ENCODE measurements at regions not wholly inside any gene's neighbourhood (a gene's known extent, or its start where the extent isn't known, plus 50 kb on each side); places are given as distances from the start of the nearest gene placed in this dataset.

GRCh38 chr15:26166429-26166828 is 303.3 kb upstream of the ATP10A start:
- no peaks in the 10 kb centered on the region for H3K27me3 ChIP-seq (ENCODE audit: insufficient read depth, poor library complexity, severe bottlenecking)
- DNase-seq (ENCODE audit: low read depth in 1 of 2, low spot score in 1 of 2) = peak; percentile 11 to 53
- TF ChIP-seq POLR2AphosphoS5 (IDR thresholded peaks at IDR 0.05; ENCODE audit: low read depth) (no peak), SPI1 (IDR thresholded peaks at IDR 0.05; ENCODE audit: borderline replicate concordance, low read depth) (peak; percentile 81; the same call in 1 of the 2 replicates), GABPA (IDR thresholded peaks at IDR 0.05; ENCODE audit: low read depth) (peak; percentile 40; the same call in 1 of the 2 replicates)
- no peak overlapping the region for H3K4me3 ChIP-seq (replicated peaks; ENCODE audit: insufficient read depth, low read length)
- no peak overlapping the region for H3K27ac ChIP-seq (replicated peaks)

- no peak for DNase-seq (ENCODE audit: low read depth in 1 of 2, low spot score in 1 of 2)
- no peak overlapping the region for H3K27ac ChIP-seq (replicated peaks)
- H3K27me3 ChIP-seq (ENCODE audit: insufficient read depth, poor library complexity, severe bottlenecking) = no peaks in the 10 kb centered on the region
- no peak overlapping the region for H3K4me3 ChIP-seq (replicated peaks; ENCODE audit: insufficient read depth, low read length)
- no peak for TF ChIP-seq CTCF (IDR thresholded peaks at IDR 0.05; ENCODE audit: insufficient read depth, low read length)
- no peak for TF ChIP-seq POLR2AphosphoS5 (IDR thresholded peaks at IDR 0.05; ENCODE audit: low read depth)
- TF ChIP-seq GABPA (IDR thresholded peaks at IDR 0.05; ENCODE audit: low read depth) = no peak
- TF ChIP-seq SPI1 (IDR thresholded peaks at IDR 0.05; ENCODE audit: borderline replicate concordance, low read depth) = no peak
- TF ChIP-seq REST (IDR thresholded peaks at IDR 0.05; ENCODE audit: insufficient replicate concordance, low read depth) = no peak
These were observed 302.4 kb upstream of the ATP10A start for GRCh38 chr15:26165546-26165945.

GRCh38 chr15:26160343-26160742 is 297.2 kb upstream of the ATP10A start:
- no peak overlapping the region for H3K27ac ChIP-seq (replicated peaks)
- no peak for TF ChIP-seq GABPA (IDR thresholded peaks at IDR 0.05; ENCODE audit: low read depth)
- no peak for TF ChIP-seq POLR2AphosphoS5 (IDR thresholded peaks at IDR 0.05; ENCODE audit: low read depth)
- no peak for TF ChIP-seq CTCF (IDR thresholded peaks at IDR 0.05; ENCODE audit: insufficient read depth, low read length)
- TF ChIP-seq SPI1 (IDR thresholded peaks at IDR 0.05; ENCODE audit: borderline replicate concordance, low read depth) = no peak
- no peak for TF ChIP-seq REST (IDR thresholded peaks at IDR 0.05; ENCODE audit: insufficient replicate concordance, low read depth)
- DNase-seq (ENCODE audit: low read depth in 1 of 2, low spot score in 1 of 2) = no peak
- H3K4me3 ChIP-seq (replicated peaks; ENCODE audit: insufficient read depth, low read length) = no peak overlapping the region
- no peaks in the 10 kb centered on the region for H3K27me3 ChIP-seq (ENCODE audit: insufficient read depth, poor library complexity, severe bottlenecking)

- TF ChIP-seq SPI1 (IDR thresholded peaks at IDR 0.05; ENCODE audit: borderline replicate concordance, low read depth) (no peak), POLR2AphosphoS5 (IDR thresholded peaks at IDR 0.05; ENCODE audit: low read depth) (no peak), REST (IDR thresholded peaks at IDR 0.05; ENCODE audit: insufficient replicate concordance, low read depth) (no peak), GABPA (IDR thresholded peaks at IDR 0.05; ENCODE audit: low read depth) (no peak)
- Histone ChIP-seq H3K27ac (replicated peaks) (no peak overlapping the region), H3K4me3 (replicated peaks; ENCODE audit: insufficient read depth, low read length) (no peak overlapping the region), H3K27me3 (ENCODE audit: insufficient read depth, poor library complexity, severe bottlenecking) (no peaks in the 10 kb centered on the region)
- DNase-seq (ENCODE audit: low read depth in 1 of 2, low spot score in 1 of 2) = no peak
These were observed 295.0 kb upstream of the ATP10A start for GRCh38 chr15:26158176-26158575.

Measured in HL-60 (cell line).